NOMO-1 treated with DMSO at 0.1 percent for 48 hours (cell line): ENCODE measurements at regions not wholly inside any gene's neighbourhood (a gene's known extent, or its start where the extent isn't known, plus 50 kb on each side); places are given as distances from the start of the nearest gene placed in this dataset.
"Not testable (repeated sequence)": the region's sequence is repeated elsewhere in the genome, so short reads cannot be mapped to it uniquely, and the experiment has no call there.

ENCODE experiments used
- DNase-seq: peaks from one replicate; lab custom pipeline; 2025; ENCODE audit not compliant: unreplicated experiment; lab: John Stamatoyannopoulos, UW

DNA sequence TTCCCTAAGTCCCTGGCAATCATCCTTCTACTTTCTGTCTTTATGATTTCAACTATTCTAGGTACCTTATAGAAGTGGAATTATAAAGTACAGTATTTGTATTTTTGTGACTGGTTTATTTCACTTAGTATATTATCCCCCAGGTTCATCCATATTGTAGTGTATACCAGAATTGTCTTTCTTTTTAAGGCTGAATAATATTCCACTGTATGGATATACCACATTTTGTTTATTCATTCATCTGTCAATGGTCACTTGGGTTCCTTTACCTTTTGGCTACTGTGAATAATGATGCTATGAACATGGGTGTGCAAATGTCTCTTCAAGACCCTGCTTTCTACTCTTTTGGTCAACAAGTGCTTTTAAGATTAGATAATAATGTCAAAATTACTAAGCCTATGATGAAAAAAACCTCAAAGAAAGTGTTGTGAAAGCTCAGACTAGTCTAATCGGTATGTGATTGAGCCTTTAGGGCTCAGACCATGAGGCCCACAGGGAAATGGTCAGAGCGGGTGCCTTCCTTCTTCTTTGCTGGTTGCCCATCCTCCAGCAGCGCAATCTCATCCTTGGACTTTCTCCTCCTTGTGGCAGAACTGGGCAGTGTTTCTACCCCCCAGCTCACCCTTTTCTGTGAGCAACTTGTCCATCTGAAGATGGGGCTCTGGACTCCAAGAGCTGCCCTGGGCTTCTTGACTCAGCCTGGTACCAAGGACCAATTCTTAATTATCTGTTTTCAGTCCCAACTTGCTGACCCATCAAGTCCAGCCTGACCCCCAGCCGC, 105.4 kb downstream of the TTC8 start:
- no peak for DNase-seq

DNA sequence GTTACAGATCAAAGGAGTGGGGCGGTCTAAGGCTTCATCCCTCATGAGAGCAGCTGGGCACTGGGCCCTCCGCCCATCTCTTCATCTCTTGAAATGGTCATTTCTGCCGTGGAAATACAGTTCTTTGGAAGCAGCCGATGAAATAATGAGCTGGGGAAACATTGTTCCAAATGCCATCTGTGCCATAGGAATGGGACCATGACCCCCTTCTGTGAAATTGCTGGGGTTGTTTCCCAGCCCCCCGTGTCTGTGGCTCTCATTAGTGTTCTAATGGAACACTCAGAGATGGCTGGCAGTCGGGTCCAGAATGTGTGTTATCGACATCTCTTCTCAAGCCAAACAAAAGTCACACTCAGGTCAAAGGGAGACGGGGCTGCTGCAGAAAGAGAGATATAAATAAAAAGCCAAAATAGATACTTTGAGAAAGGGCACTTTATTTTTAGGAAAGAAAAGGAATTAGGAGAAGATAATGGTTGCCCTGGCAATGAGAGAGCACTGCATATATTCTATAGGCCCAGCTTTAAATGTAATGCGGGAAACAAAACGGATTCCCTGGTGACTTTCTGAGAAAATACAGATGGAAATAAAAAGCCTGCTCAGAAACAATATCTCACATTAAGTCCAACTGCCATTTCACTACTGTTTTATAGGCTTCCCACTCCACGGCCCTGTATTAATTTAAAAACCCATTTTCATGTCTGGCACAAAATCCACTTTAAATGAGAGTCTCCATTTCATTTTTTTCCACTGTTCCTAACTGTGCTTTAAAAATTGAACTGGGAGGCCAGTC, 107.1 kb downstream of the TTC8 start:
- no peak for DNase-seq

- DNase-seq: no peak
These were observed 108.7 kb downstream of the TTC8 start for GRCh38 chr14:88933191-88933590.

- no peak for DNase-seq
These were observed 109.9 kb downstream of the TTC8 start for GRCh38 chr14:88934351-88934806.

GRCh38 chr14:88935083-88935482, 110.6 kb downstream of the TTC8 start:
- DNase-seq: no peak

DNA sequence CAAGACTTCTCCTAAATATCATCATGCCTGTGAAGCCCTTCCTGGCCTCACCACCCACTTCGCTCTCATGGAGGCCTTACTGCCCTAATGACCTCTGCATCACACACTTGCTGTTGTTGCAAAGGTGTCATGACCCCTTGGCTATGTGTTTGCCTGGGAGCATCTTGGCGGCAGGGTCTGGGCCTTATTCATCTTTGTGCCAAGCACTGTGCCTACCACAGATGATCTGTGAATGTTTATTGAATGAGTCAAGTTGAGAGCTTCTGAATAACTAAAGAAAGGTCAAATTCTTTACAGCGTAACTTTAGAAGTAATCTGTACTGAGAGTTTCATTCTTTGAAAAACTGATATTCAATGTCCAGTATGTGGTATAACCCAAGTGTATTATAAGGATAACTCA, 113.3 kb downstream of the TTC8 start:
- DNase-seq: no peak

- no peak for DNase-seq
These were observed 116.2 kb downstream of the TTC8 start for GRCh38 chr14:88940671-88941070.

GRCh38 chr14:88941414-88941813, 117.0 kb downstream of the TTC8 start:
- no peak for DNase-seq

- no peak for DNase-seq
These were observed 123.5 kb downstream of the TTC8 start for GRCh38 chr14:88947646-88948598.

DNA sequence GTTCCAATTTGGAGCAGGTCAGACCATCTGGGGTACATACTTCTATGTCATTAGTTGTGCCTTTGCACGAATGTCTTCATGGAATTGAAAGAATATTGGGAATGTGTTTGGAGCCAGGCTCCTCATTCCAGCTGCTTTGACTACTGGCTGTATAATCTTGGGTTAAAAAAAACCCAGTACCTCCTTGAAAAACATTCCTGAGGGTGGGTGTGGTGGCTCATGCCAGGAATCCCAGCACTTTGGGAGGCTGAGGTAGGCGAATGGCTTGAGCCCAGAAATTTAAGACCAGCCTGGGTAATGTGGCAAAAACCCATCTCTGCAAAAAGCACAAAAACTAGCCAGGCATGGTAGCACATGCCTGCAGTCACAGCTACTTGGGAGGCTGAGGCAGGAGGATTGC, 125.6 kb downstream of the TTC8 start:
- no peak for DNase-seq

GRCh38 chr14:88951370-88951769, 126.9 kb downstream of the TTC8 start:
- no peak for DNase-seq

DNA sequence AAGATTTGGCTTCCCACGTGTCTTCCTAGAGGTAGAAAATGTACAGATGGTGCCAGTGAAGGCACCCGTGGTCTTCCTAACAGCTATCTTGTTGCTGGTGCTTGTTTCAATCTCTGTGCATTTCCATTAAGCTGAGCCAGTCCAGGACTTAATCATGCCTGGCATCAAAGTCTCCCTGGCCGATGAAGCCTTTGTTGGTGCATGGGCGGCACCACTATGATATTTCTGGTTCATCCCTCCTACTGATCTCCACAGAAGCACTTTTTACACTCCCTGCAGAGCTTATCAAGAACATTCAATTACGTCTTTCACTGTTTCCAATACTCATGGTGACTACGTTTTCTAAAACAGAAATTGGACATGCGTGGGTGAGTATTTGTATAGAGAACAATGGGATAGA, 128.4 kb downstream of the TTC8 start:
- no peak for DNase-seq

GRCh38 chr14:88955455-88955854, 131.0 kb downstream of the TTC8 start:
- no peak for DNase-seq

DNA sequence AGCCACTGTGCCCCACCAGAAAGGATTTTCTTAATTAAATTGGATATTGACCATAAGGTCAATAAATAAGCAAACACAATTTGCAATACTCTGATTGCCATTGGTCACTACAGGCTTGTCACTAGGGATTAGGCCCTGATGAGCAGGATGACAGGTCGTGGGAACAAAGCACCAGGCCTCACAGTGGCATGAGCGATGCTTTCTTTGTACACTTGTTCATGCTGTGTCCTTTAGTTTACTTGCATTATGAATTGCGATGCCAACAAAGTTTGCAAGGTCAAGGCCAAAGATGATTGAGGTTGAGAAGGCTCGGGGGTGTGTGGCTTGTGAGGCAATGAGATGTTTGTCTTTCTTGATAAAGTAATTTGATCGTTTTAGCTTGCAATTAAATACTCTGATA, 136.0 kb downstream of the TTC8 start:
- DNase-seq: no peak

DNA sequence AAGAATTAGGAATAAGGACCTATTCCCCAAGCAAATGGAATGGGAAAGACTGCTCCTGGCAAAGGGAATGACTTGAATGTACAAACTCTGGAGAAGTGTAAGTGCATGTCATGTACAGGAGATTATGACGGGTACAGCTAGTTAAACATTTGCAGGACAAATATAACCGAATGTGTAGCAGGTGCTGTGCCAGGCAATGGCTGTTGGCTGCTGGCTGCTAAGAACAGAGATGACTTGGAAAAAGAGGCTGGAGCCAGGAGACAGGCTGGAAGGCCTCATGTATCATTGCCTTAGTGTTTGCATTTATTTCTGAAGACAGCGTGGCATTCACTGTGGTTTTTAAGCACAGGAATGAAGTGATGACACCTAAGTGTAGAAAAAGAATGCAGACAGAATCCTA, 136.8 kb downstream of the TTC8 start:
- no peak for DNase-seq

- no peak for DNase-seq
These were observed 137.9 kb downstream of the TTC8 start for GRCh38 chr14:88962356-88962755.

- no peak for DNase-seq
These were observed 142.8 kb downstream of the TTC8 start for GRCh38 chr14:88967299-88967698.

- no peak for DNase-seq
These were observed 150.8 kb downstream of the TTC8 start for GRCh38 chr14:88975043-88975830.

GRCh38 chr14:88975926-88976325, 151.5 kb downstream of the TTC8 start:
- no peak for DNase-seq

- DNase-seq: not testable (repeated sequence)
These were observed 156.5 kb downstream of the TTC8 start for GRCh38 chr14:88980907-88981306.
